ENCODE measurements at regions not wholly inside any gene's neighbourhood (a gene's known extent, or its start where the extent isn't known, plus 50 kb on each side); places are given as distances from the start of the nearest gene placed in this dataset.

- no peak for TF ChIP-seq CTCF (IDR thresholded peaks at IDR 0.05)
- no peak for TF ChIP-seq POLR2A (IDR thresholded peaks at IDR 0.05)
These were observed 118.0 kb upstream of the PFKP start for GRCh38 chr10:2949221-2949947.
